Sigmoid colon (tissue), 6 donors: ENCODE measurements at regions not wholly inside any gene's neighbourhood (a gene's known extent, or its start where the extent isn't known, plus 50 kb on each side); places are given as distances from the start of the nearest gene placed in this dataset.

Experiments used
- DNase-seq: peaks from one replicate; pipeline ENCODE4 v3.0.0-alpha.2; 2019
- H3K27ac ChIP-seq, 4 donors: fragments of 200-600 bp; sonication (generic); one replicate each; pipeline ENCODE4 v1.5.1; 2016 to 2019; ENCODE audit warnings: mild to moderate bottlenecking in 1 of 4
- H3K27me3 ChIP-seq, 3 donors: fragments of 200-600 bp; sonication (generic); one replicate each; pipeline ENCODE4 v1.5.1; 2019; ENCODE audit warnings: mild to moderate bottlenecking in 1 of 3
- H3K36me3 ChIP-seq, 4 donors: fragments of 200-600 bp; sonication (generic); one replicate each; pipeline ENCODE4 v1.5.1; 2016 to 2019
- H3K4me1 ChIP-seq, 4 donors: fragments of 200-600 bp; sonication (generic); one replicate each; pipeline ENCODE4 v1.5.1; 2017 to 2019
- H3K4me3 ChIP-seq, 4 donors: fragments of 200-600 bp; sonication (generic); one replicate each; pipeline ENCODE4 v1.5.1; 2017 to 2019; ENCODE audit warnings: mild to moderate bottlenecking in 2 of 4, moderate library complexity in 1 of 4
- H3K9me3 ChIP-seq, 4 donors: fragments of 200-600 bp in 3 of 4; sonication (generic) in 3 of 4; one replicate each; pipeline versions ENCODE4 v1.5.1 to v1.6.1; 2013 to 2019
- CTCF ChIP-seq, 4 experiments: fragments of 450-650 bp in 3 of 4; fragments of 200-600 bp in 1 of 4; IDR thresholded peaks; one replicate each; pipeline ENCODE4 v1.5.1; 2016 to 2019; ENCODE audit warnings: antibody characterized with exemption in 4 of 4, mild to moderate bottlenecking in 3 of 4, moderate library complexity in 2 of 4
- EP300 ChIP-seq, 4 donors: sonication (generic); formaldehyde crosslinking; IDR thresholded peaks; one replicate each; pipeline ENCODE4 v1.6.1; 2017; ENCODE audit warnings: antibody characterized with exemption in 4 of 4
- POLR2A ChIP-seq, 2 donors: fragments of 450-650 bp; IDR thresholded peaks; one replicate each; pipeline ENCODE4 v1.6.1; 2016; ENCODE audit warnings: antibody characterized with exemption in 2 of 2, mild to moderate bottlenecking in 2 of 2, moderate library complexity in 2 of 2
- POLR2AphosphoS5 ChIP-seq, 4 donors: sonication (generic); formaldehyde crosslinking; IDR thresholded peaks; one replicate each; pipeline ENCODE4 v1.6.1; 2017; ENCODE audit warnings: antibody characterized with exemption in 4 of 4
- WGBS, 2 donors: extraction: QIAGEN DNeasy Blood & Tissue Kit; methylation state at CpG; one replicate each; pipeline ENCODE4 v1.1.7; 2013; 5-methylcytosine and 5-hydroxymethylcytosine counted together
- intact Hi-C: fragments of 100-400 bp; cut with DNase I; formaldehyde crosslinking; loops from one replicate; pipeline ENCODE4 v1.15.1; 2023
- donor health status: healthy with polysubstance abuse.
- donor health status: healthy.

DNA sequence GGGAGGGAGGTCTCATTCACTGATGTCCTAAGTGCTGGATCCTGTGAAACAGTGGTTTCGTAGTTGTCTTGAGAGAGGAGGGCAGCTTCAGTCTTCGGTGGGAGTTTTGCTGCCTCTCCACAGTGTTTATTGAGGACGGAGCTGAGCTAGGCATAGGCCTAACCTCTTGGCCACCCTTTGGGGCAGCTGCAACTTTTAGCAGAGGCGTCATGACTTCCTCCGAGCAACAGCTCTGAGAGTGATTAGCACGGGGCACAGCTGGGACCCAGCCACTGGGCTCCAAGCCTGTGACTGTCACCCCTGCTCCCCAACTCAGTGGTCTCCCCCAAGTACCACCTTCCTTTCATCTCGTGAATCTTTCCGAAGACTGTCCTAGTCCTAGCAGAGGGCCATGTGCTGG is 139.9 kb upstream of the NCOR2 start:
- peaks cover 0 to 7% (median under 1%) of the 10 kb centered on the region in 4 donors for H3K9me3 ChIP-seq
- H3K27me3 ChIP-seq: no peaks in the 10 kb centered on the region
- H3K36me3 ChIP-seq: no peaks in the 10 kb centered on the region
- H3K4me1 ChIP-seq: peaks cover 0 to 11% (median 10%) of the 10 kb centered on the region in 4 donors
- 94% methylated on average over 8 of the region's 8 CpGs for WGBS, 2 donors
- no peak for DNase-seq
- intact Hi-C loops: no loop called here
- no peak for TF ChIP-seq POLR2A (IDR thresholded peaks at IDR 0.05)
- no peak overlapping the region for H3K27ac ChIP-seq
- no peak overlapping the region for H3K4me3 ChIP-seq

DNA sequence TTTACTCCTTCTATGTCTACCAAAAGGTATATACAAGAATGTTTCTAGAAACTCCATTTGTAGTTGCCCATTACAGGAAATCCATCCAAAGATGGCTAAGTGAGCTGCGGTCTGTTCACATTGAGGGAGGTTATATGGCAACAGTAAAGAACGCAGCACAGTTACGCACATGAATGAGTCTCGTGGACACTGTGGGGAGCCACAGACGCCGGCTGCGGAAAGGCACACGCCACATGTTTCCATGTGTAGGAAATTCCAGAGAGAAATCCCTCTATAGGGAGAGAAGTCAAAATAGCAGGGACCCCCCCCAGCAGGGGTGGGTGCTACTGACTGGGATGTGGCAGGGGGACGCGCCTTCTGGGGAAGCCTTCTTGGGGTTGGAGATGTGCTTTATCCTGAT is 139.0 kb upstream of the NCOR2 start:
- no peak overlapping the region for H3K4me3 ChIP-seq
- no peak for TF ChIP-seq CTCF (IDR thresholded peaks at IDR 0.05)
- no peak for TF ChIP-seq POLR2AphosphoS5 (IDR thresholded peaks at IDR 0.05)
- no peak overlapping the region for H3K27ac ChIP-seq
- H3K9me3 ChIP-seq: peaks cover 0 to 7% (median under 1%) of the 10 kb centered on the region in 4 donors
- peaks cover 0 to 16% (median 14%) of the 10 kb centered on the region in 4 donors for H3K4me1 ChIP-seq
- intact Hi-C loops: no loop called here
- 98% methylated on average over 10 of the region's 10 CpGs for WGBS, 2 donors
- DNase-seq: no peak
- no peaks in the 10 kb centered on the region for H3K27me3 ChIP-seq
- H3K36me3 ChIP-seq: no peaks in the 10 kb centered on the region

DNA sequence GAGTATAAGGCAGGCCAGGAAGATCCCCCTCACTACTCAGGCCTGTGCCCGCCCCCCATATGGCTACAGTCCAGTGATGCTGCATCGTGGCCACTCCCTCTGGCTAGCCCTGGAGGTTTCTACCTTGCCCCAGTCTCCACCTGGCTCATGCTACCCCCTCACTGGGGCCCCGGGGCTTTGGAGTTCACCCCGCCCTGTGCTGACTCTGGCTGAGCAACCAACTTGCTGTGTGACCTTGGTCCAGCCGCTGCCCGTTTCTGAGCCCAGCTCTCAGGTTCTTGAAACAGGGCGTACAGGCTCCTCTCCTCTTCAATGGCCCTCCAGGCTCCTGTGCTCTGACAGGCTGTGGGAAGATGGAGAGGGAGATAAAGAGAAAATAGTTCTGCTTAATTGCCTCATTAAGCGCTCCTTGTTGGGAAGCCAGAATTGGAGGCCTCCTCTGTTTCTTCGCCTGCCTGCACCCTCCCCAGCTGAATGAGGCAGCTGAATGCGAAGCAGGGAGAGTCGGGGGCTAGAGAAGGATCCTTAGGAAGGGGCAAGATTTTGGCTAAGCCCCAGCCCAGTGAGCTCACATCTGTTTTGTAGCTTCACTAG is 138.2 kb upstream of the NCOR2 start:
- no peak overlapping the region for H3K4me3 ChIP-seq
- peaks cover 0 to 23% (median 21%) of the 10 kb centered on the region in 4 donors for H3K4me1 ChIP-seq
- no peak for DNase-seq
- no peak overlapping the region for H3K27ac ChIP-seq
- 77 to 85% methylated on average over 11 of the region's 11 CpGs for WGBS, 2 donors
- H3K9me3 ChIP-seq: peaks cover 0 to 7% (median under 1%) of the 10 kb centered on the region in 4 donors
- H3K27me3 ChIP-seq: no peaks in the 10 kb centered on the region
- TF ChIP-seq POLR2A (IDR thresholded peaks at IDR 0.05) (no peak), POLR2AphosphoS5 (IDR thresholded peaks at IDR 0.05) (no peak), CTCF (IDR thresholded peaks at IDR 0.05) (no peak), EP300 (IDR thresholded peaks at IDR 0.05) (no peak)
- H3K36me3 ChIP-seq: no peaks in the 10 kb centered on the region
- intact Hi-C loops: no loop called here

DNA sequence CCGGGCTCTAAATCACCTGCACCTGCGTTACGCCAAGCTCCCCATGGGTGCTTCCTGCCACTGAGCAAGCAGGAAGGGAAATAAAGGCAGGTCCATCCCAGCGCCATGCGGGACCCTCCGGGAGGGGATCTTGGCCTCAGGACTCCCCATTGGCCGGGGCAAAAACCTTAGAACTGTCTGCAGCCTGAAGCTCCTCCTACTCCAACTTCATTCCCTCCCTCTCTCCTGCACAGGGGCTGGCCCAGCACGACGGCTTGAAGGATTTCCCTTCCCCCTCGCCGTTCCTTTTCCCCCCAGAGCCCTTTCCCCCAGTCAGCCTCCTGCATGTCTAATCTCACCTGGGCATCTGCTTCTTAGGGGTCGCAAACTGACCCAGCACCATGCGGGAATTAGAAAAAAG is 137.2 kb upstream of the NCOR2 start:
- Histone ChIP-seq H3K4me3 (no peak overlapping the region), H3K36me3 (no peaks in the 10 kb centered on the region), H3K27ac (no peak overlapping the region), H3K9me3 (peaks cover 0 to 7% (median under 1%) of the 10 kb centered on the region in 4 donors), H3K27me3 (no peaks in the 10 kb centered on the region), H3K4me1 (peaks cover 0 to 20% (median 16%) of the 10 kb centered on the region in 4 donors)
- DNase-seq: no peak
- intact Hi-C loops: no loop called here
- TF ChIP-seq CTCF (IDR thresholded peaks at IDR 0.05) (no peak), POLR2A (IDR thresholded peaks at IDR 0.05) (no peak), POLR2AphosphoS5 (IDR thresholded peaks at IDR 0.05) (no peak)
- 87 to 91% methylated on average over 13 of the region's 13 CpGs for WGBS, 2 donors

GRCh38 chr12:124703856-124704255 is 136.4 kb upstream of the NCOR2 start:
- Histone ChIP-seq H3K9me3 (peaks cover 0 to 7% (median under 1%) of the 10 kb centered on the region in 4 donors), H3K4me3 (no peak overlapping the region), H3K36me3 (no peaks in the 10 kb centered on the region), H3K27me3 (no peaks in the 10 kb centered on the region), H3K4me1 (peaks cover 0 to 16% (median 13%) of the 10 kb centered on the region in 4 donors), H3K27ac (no peak overlapping the region)
- 86 to 88% methylated on average over 8 of the region's 8 CpGs for WGBS, 2 donors
- TF ChIP-seq CTCF (IDR thresholded peaks at IDR 0.05): no peak
- TF ChIP-seq EP300 (IDR thresholded peaks at IDR 0.05): no peak
- no peak for TF ChIP-seq POLR2A (IDR thresholded peaks at IDR 0.05)
- TF ChIP-seq POLR2AphosphoS5 (IDR thresholded peaks at IDR 0.05): no peak
- no peak for DNase-seq
- intact Hi-C loops: no loop called here
